OCI-LY3 (cell line): ENCODE measurements at regions not wholly inside any gene's neighbourhood (a gene's known extent, or its start where the extent isn't known, plus 50 kb on each side); places are given as distances from the start of the nearest gene placed in this dataset.

Source experiments
- CTCF ChIP-seq: fragments of 200-600, 300-600 bp; sonication (generic); IDR thresholded peaks from 2 replicates; pipeline ENCODE4 v1.5.1; 2014; ENCODE audit warnings: antibody characterized with exemption, low read length, low read depth
- EZH2phosphoT487 ChIP-seq: fragments of 200-600 bp; shearing (Covaris generic); IDR thresholded peaks from 2 replicates; pipeline ENCODE4 v1.6.1; 2018; ENCODE audit warnings: antibody characterized with exemption, mixed run types, low read depth

DNA sequence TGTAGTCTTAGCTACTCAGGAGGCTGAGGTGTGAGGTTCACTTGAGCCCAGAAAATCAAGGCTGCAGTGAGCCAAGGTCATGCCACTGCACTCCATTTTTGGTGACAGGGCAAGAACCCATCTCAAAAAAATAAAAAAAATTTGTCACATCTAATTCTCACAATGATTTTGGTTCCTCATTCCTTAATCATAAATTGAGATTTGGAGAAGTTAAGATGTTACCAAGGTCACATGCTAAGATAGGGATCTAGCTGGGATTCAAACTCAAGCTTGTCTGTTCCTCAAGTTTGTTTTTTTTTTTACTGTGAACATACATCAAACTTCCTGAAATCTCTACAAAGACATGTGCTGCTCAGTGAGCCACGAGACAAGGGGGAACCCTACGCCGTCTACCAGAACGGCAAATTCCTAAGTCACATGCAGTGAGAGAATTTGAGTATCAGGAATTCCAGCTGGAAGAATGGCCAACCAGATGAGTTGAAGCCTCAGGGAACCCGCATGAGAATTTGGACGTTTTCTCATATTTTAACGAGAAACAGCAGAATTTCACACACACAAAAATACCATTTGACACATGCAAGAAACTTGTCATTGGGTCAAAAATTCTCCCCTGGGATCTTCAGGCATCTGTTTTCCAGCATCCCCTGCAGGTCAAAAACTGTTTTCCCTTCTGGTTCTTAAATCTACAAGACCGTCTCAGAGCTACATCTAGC lies 414.1 kb upstream of the GOT2 start:
- TF ChIP-seq CTCF: no peak
- no peak for TF ChIP-seq EZH2phosphoT487
